Peyer's patch (tissue), 4 donors: ENCODE measurements at regions not wholly inside any gene's neighbourhood (a gene's known extent, or its start where the extent isn't known, plus 50 kb on each side); places are given as distances from the start of the nearest gene placed in this dataset.
A peak's percentile ranks its signal among the peaks of the same experiment; 100 is the strongest.

Experiments
- DNase-seq, 3 donors: peaks; one replicate each; pipeline ENCODE4 v3.0.0-alpha.2; 2017 to 2019
- H3K27ac ChIP-seq, 4 donors: fragments of 200-600 bp; sonication (generic); one replicate each; pipeline ENCODE4 v1.5.1; 2016 to 2019
- H3K27me3 ChIP-seq, 2 donors: fragments of 200-600 bp; sonication (generic); one replicate each; pipeline ENCODE4 v1.5.1; 2019
- H3K36me3 ChIP-seq, 3 donors: fragments of 200-600 bp; sonication (generic); one replicate each; pipeline ENCODE4 v1.5.1; 2016 to 2019
- H3K4me1 ChIP-seq, 4 donors: fragments of 200-600 bp; sonication (generic); one replicate each; pipeline ENCODE4 v1.5.1; 2016 to 2019
- H3K4me3 ChIP-seq, 4 donors: fragments of 200-600 bp; sonication (generic); 1 replicate in 3 of 4; 2 replicates in 1 of 4; pipeline ENCODE4 v1.5.1; 2016 to 2019; ENCODE audit warnings: mild to moderate bottlenecking in 1 of 4
- H3K9me3 ChIP-seq, 4 donors: fragments of 200-600 bp; sonication (generic); one replicate each; pipeline ENCODE4 v1.5.1; 2016 to 2019; ENCODE audit warnings: mild to moderate bottlenecking in 1 of 4
- POLR2A ChIP-seq, 2 donors: fragments of 450-650 bp; IDR thresholded peaks; one replicate each; pipeline ENCODE4 v1.5.1; 2017; ENCODE audit warnings: antibody characterized with exemption in 2 of 2, mild to moderate bottlenecking in 2 of 2, moderate library complexity in 2 of 2
- TF ChIP-seq, protein P1 (sequence below), 6 experiments: fragments of 450-650 bp in 4 of 6; fragments of 200-600 bp in 2 of 6; sonication (generic) in 1 of 6; IDR thresholded peaks; one replicate each; pipeline ENCODE4 v1.5.1; 2017 to 2019; ENCODE audit warnings: antibody characterized with exemption in 6 of 6, mild to moderate bottlenecking in 3 of 6, moderate library complexity in 1 of 6

GRCh38 chr3:72100080-72100511, 315.1 kb upstream of the PROK2 start:
- peak overlapping the region in 3 of 4 donors; percentile 24 to 43 (median 27) for H3K27ac ChIP-seq
- no peak for TF ChIP-seq POLR2A (IDR thresholded peaks at IDR 0.05)
- TF ChIP-seq, protein P1, sequence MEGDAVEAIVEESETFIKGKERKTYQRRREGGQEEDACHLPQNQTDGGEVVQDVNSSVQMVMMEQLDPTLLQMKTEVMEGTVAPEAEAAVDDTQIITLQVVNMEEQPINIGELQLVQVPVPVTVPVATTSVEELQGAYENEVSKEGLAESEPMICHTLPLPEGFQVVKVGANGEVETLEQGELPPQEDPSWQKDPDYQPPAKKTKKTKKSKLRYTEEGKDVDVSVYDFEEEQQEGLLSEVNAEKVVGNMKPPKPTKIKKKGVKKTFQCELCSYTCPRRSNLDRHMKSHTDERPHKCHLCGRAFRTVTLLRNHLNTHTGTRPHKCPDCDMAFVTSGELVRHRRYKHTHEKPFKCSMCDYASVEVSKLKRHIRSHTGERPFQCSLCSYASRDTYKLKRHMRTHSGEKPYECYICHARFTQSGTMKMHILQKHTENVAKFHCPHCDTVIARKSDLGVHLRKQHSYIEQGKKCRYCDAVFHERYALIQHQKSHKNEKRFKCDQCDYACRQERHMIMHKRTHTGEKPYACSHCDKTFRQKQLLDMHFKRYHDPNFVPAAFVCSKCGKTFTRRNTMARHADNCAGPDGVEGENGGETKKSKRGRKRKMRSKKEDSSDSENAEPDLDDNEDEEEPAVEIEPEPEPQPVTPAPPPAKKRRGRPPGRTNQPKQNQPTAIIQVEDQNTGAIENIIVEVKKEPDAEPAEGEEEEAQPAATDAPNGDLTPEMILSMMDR (IDR thresholded peaks at IDR 0.05) = no peak
- peaks cover 0 to 26% (median 10%) of the 10 kb centered on the region in 4 donors for H3K4me1 ChIP-seq
- no peaks in the 10 kb centered on the region for H3K27me3 ChIP-seq
- peak overlapping the region in 3 of 4 donors; percentile 28 to 45 (median 41) for H3K4me3 ChIP-seq
- H3K9me3 ChIP-seq = no peaks in the 10 kb centered on the region
- no peak for DNase-seq
- no peaks in the 10 kb centered on the region for H3K36me3 ChIP-seq

DNA sequence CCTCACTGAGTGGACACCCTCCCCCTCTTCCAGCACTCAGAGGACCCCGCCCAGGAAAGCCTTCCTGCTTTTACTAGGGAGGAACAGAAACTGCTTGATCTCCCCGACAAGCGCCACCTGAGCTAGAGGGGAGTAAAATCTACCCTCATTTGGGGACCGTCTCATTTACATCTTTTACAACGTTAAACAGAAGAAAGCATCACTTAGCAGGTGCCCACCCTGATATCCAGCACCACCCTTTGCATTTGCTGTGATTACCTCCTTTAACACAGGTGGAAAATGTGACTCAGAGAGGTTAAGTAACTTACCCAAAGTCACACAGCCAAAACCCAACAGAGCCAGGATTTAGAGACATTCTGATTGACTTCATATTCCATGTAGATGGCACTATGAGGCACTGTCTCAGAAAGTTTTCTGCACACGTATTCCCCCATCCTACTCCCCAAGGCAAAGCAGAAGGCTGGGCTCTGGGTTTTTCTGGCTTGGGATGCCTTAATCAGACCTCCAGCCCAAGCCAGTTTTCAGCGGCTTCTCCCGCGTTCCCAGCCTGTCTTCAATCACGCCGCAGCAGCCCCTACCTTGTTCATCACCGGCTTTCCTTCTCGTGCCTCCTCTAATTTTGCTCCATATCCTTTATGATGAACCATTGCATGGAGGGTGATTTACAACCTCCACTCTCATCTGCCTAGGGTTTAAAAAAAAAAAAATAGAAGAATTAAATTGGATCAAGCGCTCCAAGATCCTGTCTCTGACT, 314.6 kb upstream of the PROK2 start:
- Histone ChIP-seq H3K9me3 (no peaks in the 10 kb centered on the region), H3K4me1 (peaks cover 0 to 26% (median 10%) of the 10 kb centered on the region in 4 donors), H3K27me3 (no peaks in the 10 kb centered on the region), H3K27ac (peak overlapping the region in 1 of 4 donors; percentile 27), H3K4me3 (peak overlapping the region in 1 of 4 donors; percentile 28), H3K36me3 (no peaks in the 10 kb centered on the region)
- TF ChIP-seq, protein P1 (IDR thresholded peaks at IDR 0.05) = no peak
- no peak for TF ChIP-seq POLR2A (IDR thresholded peaks at IDR 0.05)
- no peak for DNase-seq

- no peak overlapping the region for H3K4me3 ChIP-seq
- TF ChIP-seq POLR2A (IDR thresholded peaks at IDR 0.05) = no peak
- TF ChIP-seq, protein P1 (IDR thresholded peaks at IDR 0.05) = no peak
- H3K4me1 ChIP-seq = peaks cover 0 to 26% (median 7%) of the 10 kb centered on the region in 4 donors
- no peaks in the 10 kb centered on the region for H3K36me3 ChIP-seq
- no peak for DNase-seq
- H3K27me3 ChIP-seq = no peaks in the 10 kb centered on the region
- H3K27ac ChIP-seq = no peak overlapping the region
- no peaks in the 10 kb centered on the region for H3K9me3 ChIP-seq
Observed at GRCh38 chr3:72097053-72097452, 312.1 kb upstream of the PROK2 start.

DNA sequence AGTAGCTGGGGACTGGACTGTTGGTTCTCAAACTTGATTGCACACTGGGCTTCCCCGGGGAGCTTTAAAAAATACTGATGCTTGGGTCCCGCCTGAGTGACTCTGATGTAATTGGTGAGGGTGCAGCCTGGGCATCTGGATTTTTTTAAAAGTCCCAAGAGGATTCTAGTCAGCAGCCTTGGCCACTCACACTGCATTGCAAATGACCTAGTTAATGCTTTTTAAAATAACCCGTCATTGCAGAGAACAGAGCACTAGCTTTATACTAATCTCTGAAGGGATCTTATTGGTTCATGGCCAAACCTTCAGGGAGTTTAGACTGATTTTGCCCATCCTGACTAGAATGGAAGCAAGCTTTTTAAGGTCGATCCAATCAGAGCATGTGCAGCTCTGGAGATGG, 310.6 kb upstream of the PROK2 start:
- H3K4me3 ChIP-seq = no peak overlapping the region
- no peak overlapping the region for H3K27ac ChIP-seq
- no peaks in the 10 kb centered on the region for H3K36me3 ChIP-seq
- H3K27me3 ChIP-seq = no peaks in the 10 kb centered on the region
- H3K4me1 ChIP-seq = peaks cover 0 to 15% (median 0%) of the 10 kb centered on the region in 4 donors
- DNase-seq = no peak
- no peaks in the 10 kb centered on the region for H3K9me3 ChIP-seq
- TF ChIP-seq, protein P1 (IDR thresholded peaks at IDR 0.05) = no peak
- TF ChIP-seq POLR2A (IDR thresholded peaks at IDR 0.05) = no peak

DNA sequence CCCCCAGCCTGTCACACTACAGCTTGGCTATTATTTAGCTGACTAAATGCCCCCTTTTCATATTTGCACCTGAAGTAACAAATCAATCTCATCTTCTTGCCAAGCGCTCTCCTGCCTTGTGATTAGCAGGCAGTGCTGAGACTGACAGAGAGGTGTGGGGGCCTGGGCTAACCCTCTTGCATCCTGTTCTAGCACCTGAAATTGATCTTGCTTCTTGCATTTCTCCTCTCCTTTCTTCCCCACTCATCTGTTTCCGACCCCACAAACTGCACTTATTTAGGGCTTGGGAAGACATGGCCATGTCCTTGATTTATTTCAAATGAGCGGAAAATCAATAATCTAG, 309.0 kb upstream of the PROK2 start:
- H3K4me1 ChIP-seq = peaks cover 0 to 2% (median 0%) of the 10 kb centered on the region in 4 donors
- H3K4me3 ChIP-seq = no peak overlapping the region
- H3K27me3 ChIP-seq = no peaks in the 10 kb centered on the region
- H3K27ac ChIP-seq = no peak overlapping the region
- DNase-seq = no peak
- H3K36me3 ChIP-seq = no peaks in the 10 kb centered on the region
- TF ChIP-seq, protein P1 (IDR thresholded peaks at IDR 0.05) = no peak
- no peak for TF ChIP-seq POLR2A (IDR thresholded peaks at IDR 0.05)
- H3K9me3 ChIP-seq = no peaks in the 10 kb centered on the region
